ENCODE measurements at regions not wholly inside any gene's neighbourhood (a gene's known extent, or its start where the extent isn't known, plus 50 kb on each side); places are given as distances from the start of the nearest gene placed in this dataset.
"Not testable (repeated sequence)": the region's sequence is repeated elsewhere in the genome, so short reads cannot be mapped to it uniquely, and the experiment has no call there.

DNA sequence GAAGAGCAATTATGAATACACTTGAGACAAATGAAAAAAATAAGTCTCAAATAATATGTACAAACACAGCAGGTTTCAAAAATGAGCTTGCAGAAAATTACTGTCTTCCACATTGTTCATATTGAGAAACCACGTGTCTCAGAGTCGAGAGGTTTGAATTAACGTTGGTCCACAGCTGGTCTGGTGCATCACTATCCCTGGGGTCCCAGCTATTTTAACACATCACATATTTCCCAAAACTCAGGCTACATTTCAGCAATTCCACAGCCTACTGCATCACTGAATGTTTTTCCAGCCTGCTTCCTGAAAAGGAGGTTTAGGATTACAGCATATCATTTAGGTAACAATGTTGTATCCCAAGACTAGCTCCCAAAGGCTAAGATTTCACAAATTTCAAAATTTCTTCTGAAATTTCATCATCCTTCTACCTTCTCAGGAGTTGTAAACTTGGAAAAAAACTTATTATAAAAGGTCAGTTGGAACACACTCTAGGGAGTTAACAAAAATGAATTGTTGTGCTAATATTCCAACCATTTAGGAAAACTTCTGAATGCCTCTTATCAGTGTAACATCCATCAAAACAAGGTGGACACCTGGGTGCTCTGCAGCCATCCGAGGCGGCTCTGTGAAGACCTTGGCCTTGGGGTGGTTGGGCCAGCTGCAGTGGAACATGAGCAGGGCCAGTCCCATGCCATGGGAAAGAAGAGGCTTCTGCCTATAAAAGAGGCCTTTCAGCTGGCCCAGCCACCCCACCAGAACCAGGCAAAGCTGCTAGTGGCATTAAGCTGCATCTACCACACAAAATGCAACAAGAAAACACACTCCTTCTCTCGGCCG is 198.1 kb upstream of the RBBP8 start:
- intact Hi-C loops (cut with micrococcal nuclease), result no loop called here

DNA sequence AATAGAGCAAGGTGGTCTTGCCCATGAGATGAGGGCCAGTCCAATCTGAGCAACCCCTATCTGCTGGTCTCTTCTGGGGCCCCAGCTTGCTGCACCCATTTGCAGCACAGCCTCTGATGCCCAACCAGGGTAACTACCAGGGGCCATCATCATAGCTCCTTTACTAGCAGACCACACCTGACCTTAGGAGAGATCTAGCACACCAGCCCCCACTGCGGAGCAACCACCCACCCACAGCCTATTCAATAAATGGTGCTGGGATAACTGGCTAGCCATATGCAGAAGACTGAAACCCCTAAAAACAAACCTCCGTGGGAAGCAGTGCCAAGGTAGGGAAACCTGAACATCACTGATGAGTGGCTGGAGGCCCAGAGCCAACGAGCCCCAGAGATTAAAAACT is 196.1 kb upstream of the RBBP8 start:
- intact Hi-C loops (cut with micrococcal nuclease), result no loop called here

- intact Hi-C loops (cut with micrococcal nuclease), result no loop called here
Measured at GRCh38 chr18:22739061-22739642, 194.0 kb upstream of the RBBP8 start.

DNA sequence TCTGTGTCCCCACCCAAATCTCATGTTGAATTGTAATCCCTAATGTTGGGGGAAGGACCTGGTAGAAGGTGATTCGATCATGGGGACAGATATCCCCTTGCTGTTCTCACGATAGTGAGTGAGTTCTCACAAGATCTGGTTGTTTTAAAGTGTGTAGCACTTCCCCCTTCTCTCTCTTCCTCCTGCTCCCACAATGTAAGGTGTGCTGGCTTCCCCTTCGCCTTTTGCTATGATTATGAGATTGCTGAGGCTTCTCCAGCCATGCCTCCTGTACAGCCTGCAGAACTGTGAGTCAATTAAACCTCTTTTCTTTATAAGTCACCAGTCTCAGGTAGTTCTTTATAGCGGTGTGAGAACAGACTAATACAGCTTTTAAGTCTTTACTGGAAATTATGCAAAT is 193.3 kb upstream of the RBBP8 start:
- intact Hi-C loops (cut with micrococcal nuclease), result no loop called here

GRCh38 chr18:22741318-22741717 is 191.8 kb upstream of the RBBP8 start:
- intact Hi-C loops (cut with micrococcal nuclease), result no loop called here

GRCh38 chr18:22742409-22742808 is 190.7 kb upstream of the RBBP8 start:
- intact Hi-C loops (cut with micrococcal nuclease), result no loop called here

GRCh38 chr18:22745966-22746365 is 187.2 kb upstream of the RBBP8 start:
- intact Hi-C loops (cut with micrococcal nuclease), result no loop called here

DNA sequence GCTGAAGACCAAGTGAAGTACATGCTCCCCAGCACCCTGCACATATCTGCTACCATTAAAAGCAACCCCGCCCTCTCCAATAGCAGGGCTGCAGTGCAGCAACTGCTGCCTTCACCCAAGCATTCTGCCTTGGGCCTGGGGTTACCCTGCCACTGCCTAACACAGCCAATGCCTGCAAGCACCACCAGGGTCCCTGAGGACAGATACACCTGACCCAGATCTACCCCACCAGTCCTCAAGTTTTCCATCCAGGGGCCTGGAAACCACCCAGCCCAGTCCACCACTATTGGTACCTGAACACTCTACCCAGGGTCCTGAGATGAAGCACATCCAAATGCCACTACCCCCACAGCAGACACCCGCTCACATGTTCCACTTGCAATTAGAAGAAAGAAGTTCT is 181.1 kb upstream of the RBBP8 start:
- intact Hi-C loops (cut with micrococcal nuclease), result no loop called here

DNA sequence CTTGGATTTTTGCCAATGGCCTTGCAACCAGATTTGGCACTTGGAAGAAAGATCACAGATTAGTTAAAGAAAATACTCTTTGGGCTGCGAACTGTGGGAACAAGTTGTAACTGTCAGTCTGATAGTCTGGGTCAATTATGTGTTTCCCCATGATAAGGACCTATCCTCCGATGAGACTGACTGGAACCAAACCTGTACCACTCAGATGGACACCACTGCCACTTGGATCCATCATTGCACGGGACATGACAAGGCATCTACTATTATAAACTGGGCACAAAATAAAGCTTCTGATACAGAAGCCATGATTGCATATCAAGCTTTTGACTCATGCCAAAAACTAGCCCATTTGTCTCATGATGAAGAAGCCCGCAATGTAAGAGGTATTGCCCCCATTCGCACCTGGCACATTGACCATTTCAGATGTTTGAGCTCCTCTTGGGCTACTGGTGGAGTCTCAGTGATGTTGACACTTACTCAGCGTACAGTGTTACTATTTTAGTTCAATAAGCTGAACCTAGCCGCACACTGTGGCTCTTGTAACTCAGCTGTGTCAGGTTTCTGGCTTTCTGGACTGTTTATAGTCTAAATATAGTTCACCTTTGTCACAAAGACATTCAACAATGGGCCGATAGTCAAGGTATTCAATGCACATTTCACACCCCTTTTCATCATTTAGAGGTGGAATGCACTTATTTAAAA is 179.8 kb upstream of the RBBP8 start:
- intact Hi-C loops (cut with micrococcal nuclease), result no loop called here

- intact Hi-C loops (cut with micrococcal nuclease), result not testable (repeated sequence)
Measured at GRCh38 chr18:22764005-22764404, 169.1 kb upstream of the RBBP8 start.

- intact Hi-C loops (cut with micrococcal nuclease), result no loop called here
Measured at GRCh38 chr18:22765896-22766295, 167.2 kb upstream of the RBBP8 start.

DNA sequence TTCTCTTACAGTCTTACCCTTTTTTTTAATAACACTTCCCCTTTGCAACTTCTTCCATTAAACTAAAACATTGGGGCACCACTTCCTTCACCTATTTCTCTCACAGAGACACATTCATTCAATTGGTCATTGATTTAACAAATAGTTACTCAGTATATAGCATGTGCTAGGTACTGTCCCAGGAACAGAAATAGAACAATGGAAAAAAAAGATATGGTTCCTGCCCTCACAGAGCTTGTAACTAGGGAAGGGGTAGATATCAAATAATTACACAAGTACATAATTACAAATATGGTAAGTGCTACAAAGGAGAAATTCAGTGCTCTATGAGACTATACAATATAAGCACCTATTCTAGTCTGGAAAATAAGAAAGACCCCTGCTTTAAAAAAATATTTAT is 165.5 kb upstream of the RBBP8 start:
- intact Hi-C loops (cut with micrococcal nuclease), result no loop called here

DNA sequence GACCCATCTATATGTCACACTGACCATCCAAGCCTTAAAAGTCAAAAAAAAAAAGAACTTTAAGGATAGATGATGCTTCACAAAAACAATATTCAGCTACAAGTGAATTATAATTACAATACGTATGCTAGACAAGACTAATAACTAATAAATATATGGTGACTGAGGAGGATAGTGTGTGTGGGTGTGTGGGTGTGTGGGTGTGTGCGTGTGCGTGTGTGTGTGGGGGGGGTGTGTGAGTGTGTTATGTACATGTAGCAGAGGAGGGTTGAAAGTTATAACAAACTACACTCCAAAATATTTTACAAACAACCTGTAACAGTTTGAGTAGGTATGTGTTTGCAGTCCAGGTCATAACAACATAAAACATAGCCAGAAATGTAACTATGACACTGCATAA is 159.2 kb upstream of the RBBP8 start:
- intact Hi-C loops (cut with micrococcal nuclease), result no loop called here

GRCh38 chr18:22778996-22779395 is 154.1 kb upstream of the RBBP8 start:
- intact Hi-C loops (cut with micrococcal nuclease), result no loop called here

DNA sequence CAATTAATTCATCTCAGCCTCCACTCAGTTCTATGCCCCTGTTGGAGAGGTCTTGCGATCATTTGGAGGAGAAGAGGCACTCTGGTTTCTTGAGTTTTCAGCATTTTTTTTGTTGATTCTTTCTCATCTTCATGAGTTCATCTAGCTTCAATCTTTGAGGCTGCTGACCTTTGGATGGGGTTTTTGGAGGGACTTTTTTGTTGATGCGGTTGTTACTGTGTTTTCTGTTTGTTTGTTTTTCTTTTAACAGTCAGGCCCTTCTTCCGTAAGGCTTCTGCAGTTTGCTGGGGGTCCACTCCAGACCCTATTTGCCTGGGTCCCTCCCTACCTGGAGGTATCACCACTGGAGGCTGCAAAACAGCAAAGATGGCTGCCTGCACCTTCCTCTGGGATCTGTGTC is 149.9 kb upstream of the RBBP8 start:
- intact Hi-C loops (cut with micrococcal nuclease), result no loop called here

- intact Hi-C loops (cut with micrococcal nuclease), result no loop called here
Measured at GRCh38 chr18:22783662-22784076, 149.5 kb upstream of the RBBP8 start.

DNA sequence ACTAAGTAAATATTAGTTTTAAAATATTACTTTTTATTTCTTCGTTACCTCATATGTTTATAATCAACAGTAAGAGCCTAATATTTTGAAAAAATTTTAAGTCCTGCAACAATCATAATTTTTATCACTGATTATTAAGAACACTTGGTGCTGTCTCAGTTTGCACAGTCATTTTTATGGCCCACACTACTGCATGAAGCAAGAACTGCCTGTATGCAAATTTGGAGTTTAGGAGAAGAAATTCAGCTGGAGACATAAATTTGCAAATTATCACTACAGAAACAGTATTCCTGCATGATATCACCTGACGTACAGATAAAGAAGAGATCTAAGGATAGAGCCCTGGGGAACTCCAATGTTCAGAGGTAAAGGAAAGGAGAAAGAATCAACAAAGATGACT is 144.1 kb upstream of the RBBP8 start:
- intact Hi-C loops (cut with micrococcal nuclease), result no loop called here

GRCh38 chr18:22789600-22789999 is 143.5 kb upstream of the RBBP8 start:
- intact Hi-C loops (cut with micrococcal nuclease), result no loop called here

DNA sequence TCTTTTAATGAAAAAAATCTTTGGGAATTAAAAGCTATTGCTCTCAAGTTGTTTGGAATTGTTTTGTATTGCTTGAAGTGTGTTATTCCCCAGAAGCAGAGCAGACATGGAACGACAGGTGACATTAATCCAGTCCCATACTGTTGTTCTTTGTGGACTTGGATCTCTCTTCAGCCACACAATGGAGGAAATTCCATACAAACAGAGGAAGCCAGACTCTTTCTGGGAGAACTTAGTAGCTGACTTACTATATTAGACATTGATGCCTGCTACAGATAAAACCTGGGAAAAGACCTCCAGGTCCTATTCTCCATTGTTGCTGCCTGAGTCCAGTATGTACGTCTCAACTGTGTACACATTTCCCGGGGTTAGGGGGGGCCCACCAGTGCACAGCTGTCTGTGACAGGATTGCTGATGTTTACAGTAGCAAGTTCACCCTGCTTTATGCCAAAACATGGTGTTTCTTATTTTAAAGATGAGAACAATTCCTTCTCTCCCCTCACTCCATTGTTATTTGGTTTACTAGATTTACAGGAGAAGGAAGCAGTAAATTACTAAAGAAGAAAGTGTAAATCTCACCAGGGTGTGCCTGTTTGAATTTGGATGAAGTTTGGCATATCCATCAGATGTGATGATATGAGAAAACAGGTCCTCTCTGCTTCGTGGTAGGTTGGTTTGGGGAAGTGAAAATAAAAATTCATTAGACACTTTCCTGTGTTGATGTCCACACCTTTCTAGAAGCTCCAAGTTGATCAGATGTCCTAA is 142.4 kb upstream of the RBBP8 start:
- intact Hi-C loops (cut with micrococcal nuclease), result no loop called here

GRCh38 chr18:22791310-22791610 is 141.9 kb upstream of the RBBP8 start:
- intact Hi-C loops (cut with micrococcal nuclease), result no loop called here

- intact Hi-C loops (cut with micrococcal nuclease), result no loop called here
Measured at GRCh38 chr18:22796113-22796512, 137.0 kb upstream of the RBBP8 start.

- intact Hi-C loops (cut with micrococcal nuclease), result no loop called here
Measured at GRCh38 chr18:22800551-22800951, 132.6 kb upstream of the RBBP8 start.

Data from T-helper 2 cell treated with Interferon-gamma antibody and Interleukin-4, amounts not matched to agents 100 ng/mL and 5 ng/mL, for 36 hours (primary cell).